Activated CD8-positive, alpha-beta memory T cell treated with anti-CD3 and anti-CD28 coated beads for 4 hours (primary cell): ENCODE measurements at regions not wholly inside any gene's neighbourhood (a gene's known extent, or its start where the extent isn't known, plus 50 kb on each side); places are given as distances from the start of the nearest gene placed in this dataset.
"Not testable (repeated sequence)": the region's sequence is repeated elsewhere in the genome, so short reads cannot be mapped to it uniquely, and the experiment has no call there.

ENCODE experiments used
- DNase-seq, 2 donors: peaks; one replicate each; pipeline ENCODE4 v3.0.0-alpha.2; 2020; ENCODE audit warnings: low read depth in 2 of 2

- no peak for DNase-seq
Measured at GRCh38 chr5:173667702-173668101, 51.3 kb upstream of the BOD1 start.

GRCh38 chr5:173668245-173668800 is 51.9 kb upstream of the BOD1 start:
- no peak for DNase-seq

GRCh38 chr5:173668910-173669309 is 52.5 kb upstream of the BOD1 start:
- DNase-seq, result no peak

GRCh38 chr5:173669483-173669882 is 53.0 kb upstream of the BOD1 start:
- no peak for DNase-seq

GRCh38 chr5:173670130-173670651 is 53.7 kb upstream of the BOD1 start:
- DNase-seq, result no peak

- no peak for DNase-seq
Measured at GRCh38 chr5:173670791-173671120, 54.3 kb upstream of the BOD1 start.

GRCh38 chr5:173671121-173671949 is 54.9 kb upstream of the BOD1 start:
- no peak for DNase-seq

GRCh38 chr5:173672166-173672565 is 55.7 kb upstream of the BOD1 start:
- DNase-seq, result no peak

- no peak for DNase-seq
Measured at GRCh38 chr5:173672891-173673290, 56.4 kb upstream of the BOD1 start.

GRCh38 chr5:173673295-173674101 is 57.0 kb upstream of the BOD1 start:
- no peak for DNase-seq

GRCh38 chr5:173675287-173675996 is 59.0 kb upstream of the BOD1 start:
- DNase-seq, result no peak

GRCh38 chr5:173676375-173676774 is 59.9 kb upstream of the BOD1 start:
- no peak for DNase-seq

- DNase-seq, result no peak
Measured at GRCh38 chr5:173677125-173677672, 60.7 kb upstream of the BOD1 start.

GRCh38 chr5:173679909-173680630 is 63.6 kb upstream of the BOD1 start:
- DNase-seq, result no peak

GRCh38 chr5:173680660-173681242 is 64.3 kb upstream of the BOD1 start:
- no peak for DNase-seq

GRCh38 chr5:173682313-173682712 is 65.9 kb upstream of the BOD1 start:
- DNase-seq, result no peak

- DNase-seq, result not testable (repeated sequence)
Measured at GRCh38 chr5:173684535-173684934, 68.1 kb upstream of the BOD1 start.

GRCh38 chr5:173686950-173687349 is 70.5 kb upstream of the BOD1 start:
- no peak for DNase-seq

- no peak for DNase-seq
Measured at GRCh38 chr5:173688703-173689102, 72.3 kb upstream of the BOD1 start.

- DNase-seq, result no peak
Measured at GRCh38 chr5:173689171-173689736, 72.8 kb upstream of the BOD1 start.
